Transverse colon (tissue), 4 donors: ENCODE measurements at regions not wholly inside any gene's neighbourhood (a gene's known extent, or its start where the extent isn't known, plus 50 kb on each side); places are given as distances from the start of the nearest gene placed in this dataset.

ENCODE experiments used
- CTCF ChIP-seq, 5 experiments: fragments of 200-600 bp in 3 of 5; fragments of 450-650 bp in 2 of 5; sonication (generic) in 3 of 5; IDR thresholded peaks; 1 replicate in 2 of 5; 2 replicates in 3 of 5; pipeline ENCODE4 v1.5.1; 2016 to 2017; ENCODE audit warnings: antibody characterized with exemption in 5 of 5, inconsistent platforms in 3 of 5, mild to moderate bottlenecking in 2 of 5, moderate library complexity in 1 of 5
- POLR2AphosphoS5 ChIP-seq, 3 donors: sonication (generic); formaldehyde crosslinking; IDR thresholded peaks; one replicate each; pipeline ENCODE4 v1.6.1; 2016; ENCODE audit warnings: antibody characterized with exemption in 3 of 3

GRCh38 chr16:26542198-26542597, 524.5 kb upstream of the C16orf82 start:
- TF ChIP-seq POLR2AphosphoS5 (IDR thresholded peaks at IDR 0.05): no peak
- no peak for TF ChIP-seq CTCF (IDR thresholded peaks at IDR 0.05)
